OCI-LY1 (cell line): ENCODE measurements at regions not wholly inside any gene's neighbourhood (a gene's known extent, or its start where the extent isn't known, plus 50 kb on each side); places are given as distances from the start of the nearest gene placed in this dataset.

Experiments used
- H2AFZ ChIP-seq: fragments of 200-600 bp; sonication (generic), shearing (Covaris generic); 2 replicates; pipeline ENCODE4 v1.6.0; 2014; ENCODE audit warnings: antibody characterized with exemption, mild to moderate bottlenecking, low read length
- H3F3A ChIP-seq: fragments of 200-600 bp; sonication (generic), shearing (Covaris generic); 2 replicates; pipeline ENCODE4 v1.6.0; 2014; ENCODE audit warnings: mild to moderate bottlenecking, antibody characterized with exemption, low read length, moderate library complexity; ENCODE audit not compliant: insufficient read depth
- H3K27ac ChIP-seq: fragments of 200-600 bp; sonication (generic); 2 replicates; pipeline ENCODE4 v1.5.1; 2014; ENCODE audit warnings: low read length, mixed run types, mild to moderate bottlenecking, low read depth; ENCODE audit not compliant: poor library complexity, severe bottlenecking
- H3K27me3 ChIP-seq: fragments of 200-600 bp; sonication (generic); 2 replicates; pipeline ENCODE4 v1.6.0; 2014; ENCODE audit warnings: antibody characterized with exemption, mild to moderate bottlenecking, low read length, moderate library complexity; ENCODE audit not compliant: insufficient read depth
- H3K36me3 ChIP-seq: fragments of 200-600 bp; sonication (generic); 2 replicates; pipeline ENCODE4 v1.6.1; 2014; ENCODE audit warnings: mild to moderate bottlenecking, antibody characterized with exemption, low read length, moderate library complexity, mixed read lengths; ENCODE audit not compliant: insufficient read depth
- H3K4me1 ChIP-seq: fragments of 200-600 bp; sonication (generic); 2 replicates; pipeline ENCODE4 v1.5.1; 2014; ENCODE audit warnings: mild to moderate bottlenecking, low read length, moderate library complexity; ENCODE audit not compliant: insufficient read depth, severe bottlenecking
- H3K4me2 ChIP-seq: fragments of 200-600 bp; sonication (generic), shearing (Covaris generic); 2 replicates; pipeline ENCODE4 v1.6.1; 2014; ENCODE audit warnings: low read length
- H3K4me3 ChIP-seq: fragments of 200-600 bp; sonication (generic); 2 replicates; pipeline ENCODE4 v1.5.1; 2014; ENCODE audit warnings: low read length, low read depth, mild to moderate bottlenecking, mixed read lengths; ENCODE audit not compliant: poor library complexity, severe bottlenecking
- H3K79me2 ChIP-seq: fragments of 200-600 bp; shearing (Covaris generic); 2 replicates; pipeline ENCODE4 v1.6.1; 2016; ENCODE audit warnings: mixed run types, low read length, mixed read lengths; ENCODE audit not compliant: insufficient read depth
- H3K9ac ChIP-seq: fragments of 200-600 bp; sonication (generic), shearing (Covaris generic); 2 replicates; pipeline ENCODE4 v1.6.1; 2014; ENCODE audit warnings: mild to moderate bottlenecking, low read length, mixed read lengths
- H3K9me2 ChIP-seq: fragments of 200-600 bp; sonication (generic), shearing (Covaris generic); 2 replicates; pipeline ENCODE4 v1.6.1; 2014; ENCODE audit warnings: low read depth, mild to moderate bottlenecking, low read length, mixed read lengths
- H3K9me3 ChIP-seq: fragments of 200-600 bp; shearing (Covaris generic); 2 replicates; pipeline ENCODE4 v1.6.1; 2014; ENCODE audit warnings: low read length, mixed read lengths
- H4K20me1 ChIP-seq: fragments of 200-600 bp; sonication (generic), shearing (Covaris generic); 2 replicates; pipeline ENCODE4 v1.6.0; 2016; ENCODE audit warnings: mild to moderate bottlenecking, low read length; ENCODE audit not compliant: insufficient read depth
- CTCF ChIP-seq: fragments of 200-600 bp; sonication (generic), shearing (Covaris generic); IDR thresholded peaks from 2 replicates; pipeline ENCODE4 v1.5.1; 2017; ENCODE audit warnings: mild to moderate bottlenecking, antibody characterized with exemption, low read length, moderate library complexity, mixed read lengths
- EZH2 ChIP-seq: fragments of 200-600 bp; sonication (generic), shearing (Covaris generic); IDR thresholded peaks from 2 replicates; pipeline ENCODE4 v1.8.0; 2017; ENCODE audit warnings: borderline replicate concordance, mixed run types, mild to moderate bottlenecking, antibody characterized with exemption, low read length, moderate library complexity, mixed read lengths

- Histone ChIP-seq H3K9me2 (no peaks in the 10 kb centered on the region), H3K79me2 (no peaks in the 10 kb centered on the region), H2AFZ (no peak overlapping the region), H3F3A (no peaks in the 10 kb centered on the region), H3K4me3 (no peak overlapping the region), H3K9me3 (no peaks in the 10 kb centered on the region), H3K4me2 (no peak overlapping the region), H4K20me1 (no peaks in the 10 kb centered on the region), H3K36me3 (no peaks in the 10 kb centered on the region), H3K4me1 (no peaks in the 10 kb centered on the region), H3K27me3 (0 out of 2 replicates have a peak, but pooled peaks cover 3% of the 10 kb centered on the region), H3K9ac (no peak overlapping the region), H3K27ac (no peak overlapping the region)
- no peak for TF ChIP-seq CTCF
These were observed 155.2 kb downstream of the TMEM18 start for GRCh38 chr2:521853-522530.

GRCh38 chr2:520663-521340 lies 156.4 kb downstream of the TMEM18 start:
- H3K36me3 ChIP-seq: no peaks in the 10 kb centered on the region
- no peaks in the 10 kb centered on the region for H4K20me1 ChIP-seq
- H3K9me3 ChIP-seq: no peaks in the 10 kb centered on the region
- no peaks in the 10 kb centered on the region for H3K9me2 ChIP-seq
- 0 out of 2 replicates have a peak, but pooled peaks cover 3% of the 10 kb centered on the region for H3K27me3 ChIP-seq
- no peaks in the 10 kb centered on the region for H3K4me1 ChIP-seq
- no peak overlapping the region for H3K9ac ChIP-seq
- H3K27ac ChIP-seq: no peak overlapping the region
- H3F3A ChIP-seq: no peaks in the 10 kb centered on the region
- H3K4me2 ChIP-seq: no peak overlapping the region
- no peak for TF ChIP-seq CTCF
- no peak for TF ChIP-seq EZH2
- no peak overlapping the region for H3K4me3 ChIP-seq
- no peaks in the 10 kb centered on the region for H3K79me2 ChIP-seq
- H2AFZ ChIP-seq: no peak overlapping the region

- TF ChIP-seq CTCF (no peak), EZH2 (no peak)
- Histone ChIP-seq H3K27me3 (no peaks in the 10 kb centered on the region), H3K4me1 (no peaks in the 10 kb centered on the region), H3K9ac (no peak overlapping the region), H2AFZ (no peak overlapping the region), H3F3A (no peaks in the 10 kb centered on the region), H3K9me2 (no peaks in the 10 kb centered on the region), H3K27ac (no peak overlapping the region), H3K4me3 (no peak overlapping the region), H3K9me3 (no peaks in the 10 kb centered on the region), H4K20me1 (no peaks in the 10 kb centered on the region), H3K4me2 (no peak overlapping the region), H3K36me3 (no peaks in the 10 kb centered on the region), H3K79me2 (no peaks in the 10 kb centered on the region)
These were observed 160.3 kb downstream of the TMEM18 start for GRCh38 chr2:516944-517343.
